Body of pancreas (tissue), 4 donors: ENCODE measurements at regions not wholly inside any gene's neighbourhood (a gene's known extent, or its start where the extent isn't known, plus 50 kb on each side); places are given as distances from the start of the nearest gene placed in this dataset.

Experiments
- ATAC-seq: fragments of 150-250 bp; one replicate; pipeline ENCODE4 v1.9.1; 2016
- DNase-seq, 4 donors: peaks; one replicate each; pipeline ENCODE4 v3.0.0-alpha.2; 2019
- H3K27ac ChIP-seq, 4 donors: fragments of 200-600 bp; sonication (generic); 1 replicate in 3 of 4; 2 replicates in 1 of 4; pipeline versions ENCODE4 v1.5.1 to v1.6.1; 2016 to 2019; ENCODE audit warnings: mild to moderate bottlenecking in 1 of 4, mixed read lengths in 1 of 4, moderate library complexity in 1 of 4
- H3K27me3 ChIP-seq, 2 donors: fragments of 200-600 bp; sonication (generic); one replicate each; pipeline ENCODE4 v1.6.0; 2016; ENCODE audit warnings: mild to moderate bottlenecking in 1 of 2
- H3K36me3 ChIP-seq, 2 donors: fragments of 200-600 bp; sonication (generic); replicated peaks in 1 of 2; 2 replicates each; pipeline ENCODE4 v1.5.1; 2016; ENCODE audit warnings: low read depth in 2 of 2; ENCODE audit not compliant: insufficient read depth in 1 of 2
- H3K4me1 ChIP-seq: fragments of 200-600 bp; sonication (generic); one replicate; pipeline ENCODE4 v1.6.0; 2016
- H3K4me3 ChIP-seq, 2 donors: fragments of 200-600 bp; sonication (generic); 1 replicate in 1 of 2; 2 replicates in 1 of 2; pipeline ENCODE4 v1.5.1; 2016 to 2019
- H3K9me3 ChIP-seq, 3 donors: fragments of 200-600 bp; sonication (generic); 1 replicate in 2 of 3; 2 replicates in 1 of 3; pipeline ENCODE4 v1.5.1; 2016
- CTCF ChIP-seq, 7 experiments: fragments of 450-650 bp in 4 of 7; fragments of 200-600 bp in 3 of 7; sonication (generic) in 3 of 7; IDR thresholded peaks; one replicate each; pipeline ENCODE4 v1.5.1; 2016 to 2019; ENCODE audit warnings: antibody characterized with exemption in 7 of 7
- POLR2A ChIP-seq, 3 donors: fragments of 450-650 bp; IDR thresholded peaks; one replicate each; pipeline ENCODE4 v1.6.1; 2016; ENCODE audit warnings: antibody characterized with exemption in 3 of 3, mild to moderate bottlenecking in 2 of 3
- WGBS, 2 donors: methylation state at CpG; one replicate each; pipeline ENCODE4 v1.1.5; 2017; 5-methylcytosine and 5-hydroxymethylcytosine counted together
- intact Hi-C: fragments of 100-400 bp; cut with DNase I; formaldehyde crosslinking; loops from one replicate; pipeline ENCODE4 v1.15.1; 2023

GRCh38 chr1:223035724-223036478 lies 107.1 kb downstream of the TLR5 start:
- H3K27me3 ChIP-seq: no peaks in the 10 kb centered on the region
- intact Hi-C loops: no loop called here
- H3K36me3 ChIP-seq: no peaks in the 10 kb centered on the region
- TF ChIP-seq POLR2A (IDR thresholded peaks at IDR 0.05) (no peak), CTCF (IDR thresholded peaks at IDR 0.05) (no peak)
- DNase-seq (no peak), ATAC-seq (no peak)
- H3K4me1 ChIP-seq: no peaks in the 10 kb centered on the region
- no peaks in the 10 kb centered on the region for H3K9me3 ChIP-seq
- WGBS, 2 donors: 63 to 68% methylated on average over 11 of the region's 11 CpGs
- no peak overlapping the region for H3K27ac ChIP-seq
- H3K4me3 ChIP-seq: no peak overlapping the region

- Histone ChIP-seq H3K27ac (no peak overlapping the region), H3K27me3 (no peaks in the 10 kb centered on the region), H3K4me3 (no peak overlapping the region), H3K9me3 (no peaks in the 10 kb centered on the region), H3K4me1 (no peaks in the 10 kb centered on the region), H3K36me3 (no peaks in the 10 kb centered on the region)
- intact Hi-C loops: no loop called here
- 93 to 94% methylated on average over 6 of the region's 6 CpGs for WGBS, 2 donors
- TF ChIP-seq POLR2A (IDR thresholded peaks at IDR 0.05): no peak
- TF ChIP-seq CTCF (IDR thresholded peaks at IDR 0.05): no peak
- ATAC-seq (no peak), DNase-seq (no peak)
These were observed 106.6 kb downstream of the TLR5 start for GRCh38 chr1:223036479-223036845.

- intact Hi-C loops: no loop called here
These were observed 105.2 kb downstream of the TLR5 start for GRCh38 chr1:223037845-223038244.

GRCh38 chr1:223038288-223039006 lies 104.6 kb downstream of the TLR5 start:
- no peaks in the 10 kb centered on the region for H3K36me3 ChIP-seq
- H3K4me3 ChIP-seq: no peak overlapping the region
- intact Hi-C loops: no loop called here
- ATAC-seq: no peak
- no peak for DNase-seq
- no peaks in the 10 kb centered on the region for H3K9me3 ChIP-seq
- H3K27ac ChIP-seq: no peak overlapping the region
- WGBS, 2 donors: 88 to 91% methylated on average over 3 to 19 of the region's 19 CpGs
- H3K4me1 ChIP-seq: no peaks in the 10 kb centered on the region
- H3K27me3 ChIP-seq: no peaks in the 10 kb centered on the region
- TF ChIP-seq CTCF (IDR thresholded peaks at IDR 0.05): no peak
- no peak for TF ChIP-seq POLR2A (IDR thresholded peaks at IDR 0.05)

More at GRCh38 chr1:223037845-223038244, 105.2 kb downstream of the TLR5 start:
- Histone ChIP-seq H3K9me3 (no peaks in the 10 kb centered on the region), H3K36me3 (no peaks in the 10 kb centered on the region), H3K27ac (no peak overlapping the region), H3K4me1 (no peaks in the 10 kb centered on the region), H3K4me3 (no peak overlapping the region), H3K27me3 (no peaks in the 10 kb centered on the region)
- TF ChIP-seq POLR2A (IDR thresholded peaks at IDR 0.05) (no peak), CTCF (IDR thresholded peaks at IDR 0.05) (no peak)
- ATAC-seq (no peak), DNase-seq (no peak)
- 78 to 81% methylated on average over 9 of the region's 9 CpGs for WGBS, 2 donors
